ENCODE measurements at regions not wholly inside any gene's neighbourhood (a gene's known extent, or its start where the extent isn't known, plus 50 kb on each side); places are given as distances from the start of the nearest gene placed in this dataset.
A peak's percentile ranks its signal among the peaks of the same experiment; 100 is the strongest.

- DNase-seq (ENCODE audit: low read depth): no peak
- no peak for TF ChIP-seq CTCF (conservative IDR thresholded peaks at IDR 0.05; ENCODE audit: low read depth, low read length)
- H3K4me3 ChIP-seq (ENCODE audit: low read length): no peak overlapping the region
Observed at GRCh38 chr12:74440469-74440868, 97.2 kb upstream of the ATXN7L3B start.

GRCh38 chr12:74441872-74442271 lies 95.8 kb upstream of the ATXN7L3B start:
- no peak for DNase-seq (ENCODE audit: low read depth)
- no peak for TF ChIP-seq CTCF (conservative IDR thresholded peaks at IDR 0.05; ENCODE audit: low read depth, low read length)
- no peak overlapping the region for H3K4me3 ChIP-seq (ENCODE audit: low read length)

DNA sequence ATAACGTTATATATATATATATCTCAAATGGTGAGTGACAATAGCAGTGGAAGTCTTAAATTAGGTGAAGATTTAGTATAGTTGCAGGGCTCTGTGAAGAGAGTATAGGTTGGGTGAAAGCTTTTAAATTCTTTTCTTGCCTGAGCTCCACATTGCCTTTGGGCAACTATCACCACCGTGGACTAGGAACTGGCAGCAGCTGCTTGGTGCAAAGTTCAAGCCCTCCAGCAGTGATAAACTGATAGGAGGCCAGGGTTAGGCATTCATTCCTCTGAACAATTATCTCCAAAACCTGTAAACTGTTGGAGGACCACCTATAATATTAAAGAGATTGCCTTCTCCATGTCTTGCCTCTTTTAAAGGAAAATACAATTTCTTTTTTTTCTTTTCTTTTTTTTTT lies 91.2 kb upstream of the ATXN7L3B start:
- no peak for DNase-seq (ENCODE audit: low read depth)
- no peak overlapping the region for H3K4me3 ChIP-seq (ENCODE audit: low read length)

GRCh38 chr12:74449872-74450271 lies 87.8 kb upstream of the ATXN7L3B start:
- peak; percentile 66 for DNase-seq (ENCODE audit: low read depth)
- no peak for TF ChIP-seq CTCF (conservative IDR thresholded peaks at IDR 0.05; ENCODE audit: low read depth, low read length)
- H3K4me3 ChIP-seq (ENCODE audit: low read length): no peak overlapping the region

More for the DNA sequence above, 91.2 kb upstream of the ATXN7L3B start:
- no peak for TF ChIP-seq CTCF (conservative IDR thresholded peaks at IDR 0.05; ENCODE audit: low read depth, low read length)

GRCh38 chr12:74454109-74454508 lies 83.5 kb upstream of the ATXN7L3B start:
- TF ChIP-seq CTCF (conservative IDR thresholded peaks at IDR 0.05; ENCODE audit: low read depth, low read length): no peak
- no peak overlapping the region for H3K4me3 ChIP-seq (ENCODE audit: low read length)
- DNase-seq (ENCODE audit: low read depth): no peak

DNA sequence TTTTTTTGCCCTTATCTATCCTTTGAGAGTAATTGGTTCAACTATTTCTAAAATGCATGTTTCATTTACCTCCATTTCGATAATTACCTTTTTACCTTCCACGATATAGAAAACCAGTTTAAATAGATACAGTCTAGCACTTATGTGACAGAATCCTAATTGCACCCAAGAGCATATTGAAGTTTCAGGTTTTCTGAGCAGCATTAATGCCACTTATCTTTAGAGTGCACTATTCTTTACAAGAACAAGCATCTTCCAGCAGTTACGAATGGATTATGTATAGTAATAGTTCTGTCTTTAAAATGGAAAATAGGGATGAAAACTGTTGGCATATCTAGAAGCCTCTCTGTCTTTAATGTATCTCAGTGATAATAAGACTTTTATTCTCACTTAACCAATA lies 82.2 kb upstream of the ATXN7L3B start:
- H3K4me3 ChIP-seq (ENCODE audit: low read length): no peak overlapping the region
- TF ChIP-seq CTCF (conservative IDR thresholded peaks at IDR 0.05; ENCODE audit: low read depth, low read length): no peak
- no peak for DNase-seq (ENCODE audit: low read depth)

- H3K4me3 ChIP-seq (ENCODE audit: low read length): no peak overlapping the region
- DNase-seq (ENCODE audit: low read depth): no peak
- TF ChIP-seq CTCF (conservative IDR thresholded peaks at IDR 0.05; ENCODE audit: low read depth, low read length): no peak
Observed at GRCh38 chr12:74456431-74456830, 81.2 kb upstream of the ATXN7L3B start.

Measured in retinal pigment epithelial cell (primary cell).